Activated T-cell treated with anti-CD3 and anti-CD28 coated beads, Interleukin-2, amount 50 U/mL, for 4 hours (primary cell): ENCODE measurements at regions not wholly inside any gene's neighbourhood (a gene's known extent, or its start where the extent isn't known, plus 50 kb on each side); places are given as distances from the start of the nearest gene placed in this dataset.
A peak's percentile ranks its signal among the peaks of the same experiment; 100 is the strongest.

Experiments used
- ATAC-seq, 2 donors: fragments of 200-7000 bp; cut with Tn5 transposase; one replicate each; pipeline ENCODE4 v1.10.0; 2021
- DNase-seq: peaks from one replicate; pipeline ENCODE4 v3.0.0-alpha.2; 2020
- H3K27me3 Mint-ChIP-seq: one replicate; pipeline ENCODE4 v1.8.0; 2021; ENCODE audit warnings: low read depth, mixed read lengths
- H3K36me3 Mint-ChIP-seq: one replicate; pipeline ENCODE4 v1.8.0; 2022; ENCODE audit warnings: mixed read lengths; ENCODE audit not compliant: insufficient read depth
- H3K4me1 Mint-ChIP-seq: one replicate; pipeline ENCODE4 v1.8.0; 2021; ENCODE audit warnings: low read depth, mixed read lengths
- H3K4me3 Mint-ChIP-seq: one replicate; pipeline ENCODE4 v1.8.0; 2021; ENCODE audit warnings: mild to moderate bottlenecking, moderate library complexity, mixed read lengths
- H3K9me3 Mint-ChIP-seq: one replicate; pipeline ENCODE4 v1.8.0; 2021; ENCODE audit warnings: mixed read lengths

- no peaks in the 10 kb centered on the region for H3K4me1 Mint-ChIP-seq
Observed at GRCh38 chr1:60287536-60287935, 214.0 kb upstream of the C1orf87 start.

GRCh38 chr1:60283690-60284089 is 210.1 kb upstream of the C1orf87 start:
- DNase-seq (no peak), ATAC-seq (no peak)
- Mint-ChIP-seq H3K27me3 (no peaks in the 10 kb centered on the region), H3K4me1 (no peaks in the 10 kb centered on the region), H3K9me3 (no peaks in the 10 kb centered on the region), H3K4me3 (no peak overlapping the region), H3K36me3 (no peaks in the 10 kb centered on the region)

More at GRCh38 chr1:60287536-60287935, 214.0 kb upstream of the C1orf87 start:
- no peak overlapping the region for H3K4me3 Mint-ChIP-seq
- H3K9me3 Mint-ChIP-seq = no peaks in the 10 kb centered on the region
- H3K27me3 Mint-ChIP-seq = no peaks in the 10 kb centered on the region
- ATAC-seq (no peak), DNase-seq (no peak)
- no peaks in the 10 kb centered on the region for H3K36me3 Mint-ChIP-seq

- no peak overlapping the region for H3K4me3 Mint-ChIP-seq
- H3K9me3 Mint-ChIP-seq = no peaks in the 10 kb centered on the region
- ATAC-seq (peak in 1 of 2 donors; percentile 48), DNase-seq (no peak)
- no peaks in the 10 kb centered on the region for H3K27me3 Mint-ChIP-seq
- H3K4me1 Mint-ChIP-seq = no peaks in the 10 kb centered on the region
- H3K36me3 Mint-ChIP-seq = no peaks in the 10 kb centered on the region
Observed at GRCh38 chr1:60281360-60281932, 207.9 kb upstream of the C1orf87 start.

- Mint-ChIP-seq H3K9me3 (no peaks in the 10 kb centered on the region), H3K4me1 (no peaks in the 10 kb centered on the region), H3K36me3 (no peaks in the 10 kb centered on the region), H3K27me3 (no peaks in the 10 kb centered on the region), H3K4me3 (no peak overlapping the region)
- ATAC-seq (no peak), DNase-seq (no peak)
Observed at GRCh38 chr1:60280819-60281218, 207.2 kb upstream of the C1orf87 start.

GRCh38 chr1:60280256-60280655 is 206.7 kb upstream of the C1orf87 start:
- H3K36me3 Mint-ChIP-seq = no peaks in the 10 kb centered on the region
- H3K27me3 Mint-ChIP-seq = no peaks in the 10 kb centered on the region
- H3K4me1 Mint-ChIP-seq = no peaks in the 10 kb centered on the region
- DNase-seq = no peak
- H3K4me3 Mint-ChIP-seq = no peak overlapping the region
- no peaks in the 10 kb centered on the region for H3K9me3 Mint-ChIP-seq
- no peak for ATAC-seq

GRCh38 chr1:60279798-60280197 is 206.2 kb upstream of the C1orf87 start:
- Mint-ChIP-seq H3K4me1 (no peaks in the 10 kb centered on the region), H3K36me3 (no peaks in the 10 kb centered on the region), H3K27me3 (no peaks in the 10 kb centered on the region), H3K4me3 (no peak overlapping the region), H3K9me3 (no peaks in the 10 kb centered on the region)
- ATAC-seq = no peak
- DNase-seq = no peak

- Mint-ChIP-seq H3K4me1 (no peaks in the 10 kb centered on the region), H3K9me3 (no peaks in the 10 kb centered on the region), H3K27me3 (no peaks in the 10 kb centered on the region), H3K36me3 (no peaks in the 10 kb centered on the region), H3K4me3 (no peak overlapping the region)
- ATAC-seq = no peak
- no peak for DNase-seq
Observed at GRCh38 chr1:60277269-60277668, 203.7 kb upstream of the C1orf87 start.

- Mint-ChIP-seq H3K36me3 (no peaks in the 10 kb centered on the region), H3K27me3 (no peaks in the 10 kb centered on the region), H3K4me3 (no peak overlapping the region), H3K9me3 (peaks cover 8% of the 10 kb centered on the region), H3K4me1 (no peaks in the 10 kb centered on the region)
- no peak for ATAC-seq
- no peak for DNase-seq
Observed at GRCh38 chr1:60274422-60275290, 201.1 kb upstream of the C1orf87 start.

- Mint-ChIP-seq H3K27me3 (no peaks in the 10 kb centered on the region), H3K4me1 (no peaks in the 10 kb centered on the region), H3K4me3 (no peak overlapping the region), H3K9me3 (peaks cover 8% of the 10 kb centered on the region), H3K36me3 (no peaks in the 10 kb centered on the region)
- no peak for ATAC-seq
- DNase-seq = no peak
Observed at GRCh38 chr1:60273185-60273584, 199.6 kb upstream of the C1orf87 start.

GRCh38 chr1:60271041-60271440 is 197.5 kb upstream of the C1orf87 start:
- ATAC-seq = no peak
- Mint-ChIP-seq H3K4me3 (no peak overlapping the region), H3K36me3 (no peaks in the 10 kb centered on the region), H3K27me3 (no peaks in the 10 kb centered on the region), H3K9me3 (peaks cover 8% of the 10 kb centered on the region), H3K4me1 (no peaks in the 10 kb centered on the region)
- no peak for DNase-seq

GRCh38 chr1:60268451-60268850 is 194.9 kb upstream of the C1orf87 start:
- ATAC-seq (no peak), DNase-seq (no peak)
- Mint-ChIP-seq H3K36me3 (no peaks in the 10 kb centered on the region), H3K27me3 (no peaks in the 10 kb centered on the region), H3K4me3 (no peak overlapping the region), H3K9me3 (peaks cover 8% of the 10 kb centered on the region), H3K4me1 (no peaks in the 10 kb centered on the region)

- H3K4me1 Mint-ChIP-seq = no peaks in the 10 kb centered on the region
- no peak overlapping the region for H3K4me3 Mint-ChIP-seq
- DNase-seq (no peak), ATAC-seq (no peak)
- no peaks in the 10 kb centered on the region for H3K27me3 Mint-ChIP-seq
- H3K36me3 Mint-ChIP-seq = no peaks in the 10 kb centered on the region
- peaks cover 8% of the 10 kb centered on the region for H3K9me3 Mint-ChIP-seq
Observed at GRCh38 chr1:60265560-60266535, 192.3 kb upstream of the C1orf87 start.

- no peak for DNase-seq
- H3K27me3 Mint-ChIP-seq = no peaks in the 10 kb centered on the region
- no peak overlapping the region for H3K4me3 Mint-ChIP-seq
- H3K4me1 Mint-ChIP-seq = no peaks in the 10 kb centered on the region
- ATAC-seq = no peak
- no peaks in the 10 kb centered on the region for H3K36me3 Mint-ChIP-seq
- no peaks in the 10 kb centered on the region for H3K9me3 Mint-ChIP-seq
Observed at GRCh38 chr1:60262701-60263100, 189.1 kb upstream of the C1orf87 start.

GRCh38 chr1:60257531-60257930 is 184.0 kb upstream of the C1orf87 start:
- H3K4me3 Mint-ChIP-seq = no peak overlapping the region
- H3K4me1 Mint-ChIP-seq = no peaks in the 10 kb centered on the region
- no peaks in the 10 kb centered on the region for H3K36me3 Mint-ChIP-seq
- no peaks in the 10 kb centered on the region for H3K27me3 Mint-ChIP-seq
- H3K9me3 Mint-ChIP-seq = no peaks in the 10 kb centered on the region
- ATAC-seq = no peak
- DNase-seq = no peak
